NB4 (cell line): ENCODE measurements at regions not wholly inside any gene's neighbourhood (a gene's known extent, or its start where the extent isn't known, plus 50 kb on each side); places are given as distances from the start of the nearest gene placed in this dataset.

Experiments used
- DNase-seq: peaks from one replicate; pipeline ENCODE4 v3.0.0; 2010; ENCODE audit warnings: low read depth
- H3K4me3 ChIP-seq: one replicate; pipeline ENCODE4 v1.5.1; 2011; ENCODE audit warnings: mild to moderate bottlenecking, low read depth, low read length, moderate library complexity
- CTCF ChIP-seq: IDR thresholded peaks from one replicate; pipeline ENCODE4 v1.5.1; 2012; ENCODE audit warnings: low read depth, low read length
- MAX ChIP-seq: IDR thresholded peaks from 2 replicates; pipeline ENCODE4 v1.6.1; 2011; ENCODE audit warnings: low read depth, low read length
- MYC ChIP-seq: IDR thresholded peaks from 2 replicates; pipeline ENCODE4 v1.6.1; 2011; ENCODE audit warnings: low read depth, low read length
- POLR2A ChIP-seq: IDR thresholded peaks from 2 replicates; pipeline ENCODE4 v1.6.1; 2011; ENCODE audit warnings: mild to moderate bottlenecking; ENCODE audit not compliant: insufficient read length; ENCODE audit errors: extremely low read depth

GRCh38 chr10:74771054-74771453 is 55.3 kb upstream of the KAT6B start:
- no peak overlapping the region for H3K4me3 ChIP-seq
- TF ChIP-seq MYC (no peak), POLR2A (no peak), MAX (no peak), CTCF (no peak)
- peak; percentile 22 for DNase-seq

GRCh38 chr10:74775099-74775498 is 51.3 kb upstream of the KAT6B start:
- no peak overlapping the region for H3K4me3 ChIP-seq
- no peak for DNase-seq
- TF ChIP-seq CTCF (no peak), MYC (no peak), POLR2A (no peak), MAX (no peak)
